LNCaP clone FGC (cell line): ENCODE measurements at regions not wholly inside any gene's neighbourhood (a gene's known extent, or its start where the extent isn't known, plus 50 kb on each side); places are given as distances from the start of the nearest gene placed in this dataset.
A peak's percentile ranks its signal among the peaks of the same experiment; 100 is the strongest.

Experiments
- DNase-seq: peaks from one replicate; pipeline ENCODE4 v3.0.0-alpha.2; 2011; ENCODE audit warnings: low read depth
- H3K4me3 ChIP-seq: 2 replicates; pipeline ENCODE4 v1.5.1; 2011; ENCODE audit warnings: mild to moderate bottlenecking, low read depth, low read length, control low read depth
- TF ChIP-seq, protein P1 (sequence below): IDR thresholded peaks from 2 replicates; pipeline ENCODE4 v1.5.1; 2012; ENCODE audit warnings: mild to moderate bottlenecking; ENCODE audit not compliant: control insufficient read depth, insufficient read depth; ENCODE audit errors: extremely low read depth

DNA sequence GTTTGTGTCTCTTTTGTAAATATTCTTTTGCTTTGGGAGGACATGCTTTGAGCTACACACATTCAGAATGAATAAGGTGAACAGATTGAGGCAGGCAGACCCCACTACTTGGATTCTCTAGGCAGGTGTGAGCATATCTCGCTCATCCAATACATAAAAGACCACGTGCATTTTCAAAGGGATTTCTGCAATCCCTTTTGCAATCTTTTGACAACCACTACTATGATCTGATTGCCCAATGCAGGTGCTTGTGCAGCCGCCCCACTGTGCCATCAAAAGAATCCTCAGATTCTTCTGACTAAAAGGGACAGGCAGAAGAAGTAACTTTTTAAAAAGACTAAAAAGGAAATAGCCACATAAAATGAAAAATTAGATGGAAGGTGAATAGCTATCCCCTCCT is 341.4 kb downstream of the BMP4 start:
- no peak overlapping the region for H3K4me3 ChIP-seq
- TF ChIP-seq, protein P1, sequence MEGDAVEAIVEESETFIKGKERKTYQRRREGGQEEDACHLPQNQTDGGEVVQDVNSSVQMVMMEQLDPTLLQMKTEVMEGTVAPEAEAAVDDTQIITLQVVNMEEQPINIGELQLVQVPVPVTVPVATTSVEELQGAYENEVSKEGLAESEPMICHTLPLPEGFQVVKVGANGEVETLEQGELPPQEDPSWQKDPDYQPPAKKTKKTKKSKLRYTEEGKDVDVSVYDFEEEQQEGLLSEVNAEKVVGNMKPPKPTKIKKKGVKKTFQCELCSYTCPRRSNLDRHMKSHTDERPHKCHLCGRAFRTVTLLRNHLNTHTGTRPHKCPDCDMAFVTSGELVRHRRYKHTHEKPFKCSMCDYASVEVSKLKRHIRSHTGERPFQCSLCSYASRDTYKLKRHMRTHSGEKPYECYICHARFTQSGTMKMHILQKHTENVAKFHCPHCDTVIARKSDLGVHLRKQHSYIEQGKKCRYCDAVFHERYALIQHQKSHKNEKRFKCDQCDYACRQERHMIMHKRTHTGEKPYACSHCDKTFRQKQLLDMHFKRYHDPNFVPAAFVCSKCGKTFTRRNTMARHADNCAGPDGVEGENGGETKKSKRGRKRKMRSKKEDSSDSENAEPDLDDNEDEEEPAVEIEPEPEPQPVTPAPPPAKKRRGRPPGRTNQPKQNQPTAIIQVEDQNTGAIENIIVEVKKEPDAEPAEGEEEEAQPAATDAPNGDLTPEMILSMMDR, result no peak
- DNase-seq, result no peak

DNA sequence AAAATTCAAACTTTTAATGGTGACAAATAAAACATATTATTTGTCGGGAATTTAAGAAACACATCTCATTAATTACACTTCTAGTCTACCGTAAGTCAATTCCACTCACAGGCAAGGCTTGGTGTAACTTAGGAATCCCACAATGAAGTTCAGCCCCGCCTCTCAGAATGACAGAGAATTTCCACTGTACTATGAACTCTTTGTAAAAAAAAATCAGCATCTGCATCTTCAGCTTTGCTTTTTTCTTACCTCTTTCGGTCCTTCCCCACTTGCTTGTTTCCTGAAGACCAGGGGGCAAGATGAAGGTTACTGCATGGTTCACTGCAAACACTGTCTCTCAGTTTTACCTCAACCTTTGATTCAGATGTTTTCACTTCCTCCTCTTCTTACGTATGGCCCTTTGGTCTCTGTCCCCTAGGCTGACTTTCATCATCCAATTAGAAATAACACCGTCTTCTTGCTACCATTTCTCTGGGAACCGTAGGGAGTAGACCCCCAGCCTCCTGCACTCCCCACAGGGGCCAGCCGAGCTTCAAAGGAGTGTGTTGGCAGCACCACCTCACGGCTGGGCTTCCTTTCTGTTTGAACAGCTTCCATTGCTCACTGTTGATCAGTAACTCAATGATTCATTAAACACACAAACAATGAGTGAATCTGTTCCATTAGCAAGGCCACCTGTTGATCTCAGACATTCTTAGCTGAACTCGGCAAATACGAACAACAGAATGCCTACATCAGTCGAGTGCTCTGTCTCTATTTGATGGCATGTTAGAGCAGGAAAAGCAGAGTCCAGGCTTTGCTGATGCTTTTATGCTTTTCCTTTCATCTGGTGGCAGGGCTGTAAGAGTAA is 343.0 kb downstream of the BMP4 start:
- H3K4me3 ChIP-seq, result no peak overlapping the region
- DNase-seq, result peak; percentile 19
- TF ChIP-seq, protein P1, result peak; percentile 12; the same call in 1 of the 2 replicates

DNA sequence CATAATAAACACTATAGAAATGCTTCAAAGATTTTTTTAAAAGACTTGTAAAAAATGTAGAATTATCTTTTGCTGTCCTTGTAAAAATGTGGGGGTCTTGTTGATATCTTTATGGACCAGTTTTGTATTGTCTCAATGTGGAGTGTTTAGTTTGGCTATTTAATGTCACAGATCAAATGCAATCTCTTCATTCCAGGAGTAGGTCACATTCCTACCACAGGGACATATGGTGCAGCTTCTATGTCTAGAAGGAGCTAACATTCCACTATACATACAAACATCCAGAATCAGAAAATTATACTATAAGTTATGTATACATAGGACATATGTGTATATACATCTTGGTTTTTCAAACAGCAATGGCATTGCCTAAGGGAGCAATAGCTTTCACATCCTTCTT is 345.7 kb downstream of the BMP4 start:
- TF ChIP-seq, protein P1, result no peak

DNA sequence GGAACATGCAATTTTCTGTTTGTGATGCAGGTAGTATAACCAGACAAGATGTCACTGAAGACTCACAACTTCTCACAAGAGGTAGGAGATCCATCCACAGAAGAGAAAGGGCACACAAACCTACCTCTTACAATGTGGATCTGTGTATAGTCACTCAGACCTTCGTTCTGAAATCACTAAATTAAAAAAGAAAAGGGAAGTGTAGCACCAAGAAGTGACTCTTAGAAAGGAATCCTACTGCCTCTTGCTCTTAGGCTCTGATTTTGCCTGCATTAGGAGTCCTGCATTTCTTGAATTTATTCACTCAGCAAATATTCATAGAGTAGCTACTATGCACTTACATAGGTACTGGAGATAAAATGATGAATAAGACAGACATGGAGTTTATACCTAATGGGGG is 347.6 kb downstream of the BMP4 start:
- no peak for DNase-seq
- no peak overlapping the region for H3K4me3 ChIP-seq
- TF ChIP-seq, protein P1, result no peak

More for the DNA sequence above, 345.7 kb downstream of the BMP4 start:
- DNase-seq, result no peak
- no peak overlapping the region for H3K4me3 ChIP-seq

DNA sequence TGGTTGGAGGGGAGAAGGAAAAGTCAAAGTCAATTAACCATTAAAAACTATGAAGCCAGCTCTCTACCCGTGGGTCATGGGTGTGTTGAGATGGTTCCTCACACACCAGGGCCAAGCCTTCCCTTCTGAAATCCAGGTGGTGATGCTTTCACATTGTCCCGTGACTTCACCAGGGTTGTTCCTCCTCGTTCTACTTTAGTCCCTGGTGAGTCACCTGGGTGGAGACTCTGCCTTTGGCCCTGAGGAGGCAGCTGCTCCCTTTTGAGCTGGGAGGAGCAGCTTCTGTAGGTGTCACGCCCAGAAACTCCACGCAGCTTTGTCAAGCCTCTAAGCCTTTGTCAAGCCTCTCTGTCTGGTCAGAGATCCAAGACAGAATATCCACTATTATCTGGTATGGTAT is 348.3 kb downstream of the BMP4 start:
- DNase-seq, result no peak
- TF ChIP-seq, protein P1, result no peak

DNA sequence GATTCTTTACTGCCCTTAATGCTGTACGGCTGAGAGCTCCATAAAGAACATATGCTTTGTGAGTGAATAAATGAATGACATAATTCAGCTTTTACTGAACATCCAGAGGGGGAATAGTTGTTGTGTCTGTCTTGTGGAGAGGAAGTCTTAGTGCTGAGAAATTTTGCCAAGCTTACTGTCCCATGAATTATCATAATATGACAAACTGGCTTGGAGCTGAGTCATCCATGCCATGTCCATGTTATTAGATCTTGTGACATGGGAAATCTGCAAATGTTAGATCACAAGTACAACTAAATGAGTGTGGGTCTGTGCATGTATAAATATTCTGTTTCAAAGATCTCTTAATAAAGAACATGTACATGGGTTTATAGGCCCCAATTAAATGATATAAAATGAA is 350.4 kb downstream of the BMP4 start:
- TF ChIP-seq, protein P1, result no peak
- DNase-seq, result no peak
- no peak overlapping the region for H3K4me3 ChIP-seq

More for the DNA sequence above, 348.3 kb downstream of the BMP4 start:
- H3K4me3 ChIP-seq, result no peak overlapping the region

DNA sequence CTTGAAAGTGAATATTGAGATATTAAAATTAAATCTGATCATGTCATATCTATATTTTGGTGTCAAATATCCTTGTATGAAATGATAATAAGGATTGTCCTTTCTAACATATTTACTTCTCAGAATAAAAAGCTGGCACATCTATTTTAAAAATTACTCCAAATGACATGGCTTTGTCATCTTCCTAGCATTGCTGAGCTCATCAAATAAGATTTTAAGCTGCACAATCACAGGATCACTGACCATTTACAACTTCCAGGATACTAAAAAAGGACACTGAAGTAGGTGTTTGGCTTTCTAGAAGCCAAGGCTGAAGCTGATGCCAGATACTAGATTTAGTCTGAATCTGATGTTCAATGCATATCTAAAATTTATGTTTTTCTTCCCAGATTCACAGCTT is 351.1 kb downstream of the BMP4 start:
- TF ChIP-seq, protein P1, result no peak

More for the DNA sequence above, 351.1 kb downstream of the BMP4 start:
- DNase-seq, result no peak
- no peak overlapping the region for H3K4me3 ChIP-seq
